H1 (cell line): ENCODE measurements at regions not wholly inside any gene's neighbourhood (a gene's known extent, or its start where the extent isn't known, plus 50 kb on each side); places are given as distances from the start of the nearest gene placed in this dataset.

Source experiments
- CTCF ChIA-PET: fragments of 300-600 bp; sonication (Branson Sonifier 250); formaldehyde crosslinking; loops from one replicate; lab custom pipeline; 2021; ENCODE audit not compliant: partially characterized antibody; lab: Charles Lee
- POLR2A ChIA-PET: fragments of 300-600 bp; sonication (Branson Sonifier 250); formaldehyde crosslinking; loops from one replicate; lab custom pipeline; 2021; ENCODE audit warnings: inconsistent platforms; ENCODE audit not compliant: partially characterized antibody; lab: Charles Lee
- DNase-seq, 2 experiments: peaks; one replicate each; pipeline versions ENCODE4 v3.0.0 to v3.0.0-alpha.2; 2010 to 2022; ENCODE audit warnings: low spot score in 2 of 2, low read depth in 1 of 2, mixed read lengths in 1 of 2
- FAIRE-seq: peaks from 2 replicates; lab custom pipeline; 2011; peaks lifted over from hg19 to GRCh38; lab: Jason Lieb, UNC
- H2AFZ ChIP-seq: 2 replicates; pipeline ENCODE4 v1.8.1; 2012; ENCODE audit warnings: low read length, inconsistent platforms
- H2AK5ac ChIP-seq: 2 replicates; pipeline ENCODE4 v1.6.1; 2013; ENCODE audit warnings: low read depth, low read length
- H2BK120ac ChIP-seq: replicated peaks from 2 replicates; pipeline ENCODE3; 2013; ENCODE audit warnings: low read depth, low read length, inconsistent platforms
- H2BK12ac ChIP-seq: 2 replicates; pipeline ENCODE4 v1.6.1; 2013; ENCODE audit warnings: low read depth, low read length
- H2BK15ac ChIP-seq: 2 replicates; pipeline ENCODE4 v1.6.1; 2013; ENCODE audit warnings: low read length
- H2BK20ac ChIP-seq: 2 replicates; pipeline ENCODE4 v1.6.1; 2013; ENCODE audit warnings: low read length
- H2BK5ac ChIP-seq: 2 replicates; pipeline ENCODE4 v1.6.1; 2013; ENCODE audit warnings: low read depth, low read length
- H3K14ac ChIP-seq: 2 replicates; pipeline ENCODE4 v1.6.1; 2013; ENCODE audit warnings: inconsistent platforms; ENCODE audit not compliant: insufficient read length
- H3K18ac ChIP-seq: 2 replicates; pipeline ENCODE4 v1.6.1; 2013; ENCODE audit warnings: low read length; ENCODE audit errors: extremely low read depth
- H3K23ac ChIP-seq: 2 replicates; pipeline ENCODE4 v1.6.1; 2013; ENCODE audit warnings: inconsistent platforms; ENCODE audit not compliant: insufficient read length
- H3K23me2 ChIP-seq: 2 replicates; pipeline ENCODE4 v1.6.1; 2013; ENCODE audit warnings: low read depth, low read length
- H3K27ac ChIP-seq: 2 replicates; pipeline ENCODE4 v1.6.1; 2011; ENCODE audit warnings: low read depth, low read length, inconsistent platforms
- H3K27me3 ChIP-seq, 4 experiments: replicated peaks in 1 of 4; 1 replicate in 1 of 4; 2 replicates in 3 of 4; pipeline versions ENCODE4 v1.6.1 to v1.8.1; 2011 to 2013; ENCODE audit warnings: low read length in 3 of 4, mild to moderate bottlenecking in 3 of 4, inconsistent platforms in 2 of 4, mixed read lengths in 2 of 4, moderate library complexity in 1 of 4; ENCODE audit not compliant: control insufficient read depth in 3 of 4, insufficient read depth in 3 of 4; ENCODE audit errors: extremely low read depth in 1 of 4
- H3K36me3 ChIP-seq, 4 experiments: 2 replicates each; pipeline versions ENCODE4 v1.6.1 to v1.8.1; 2011 to 2013; ENCODE audit warnings: mild to moderate bottlenecking in 4 of 4, low read length in 3 of 4, moderate library complexity in 2 of 4, control low read depth in 1 of 4, inconsistent platforms in 1 of 4; ENCODE audit not compliant: insufficient read depth in 4 of 4, control insufficient read depth in 2 of 4
- H3K4ac ChIP-seq: replicated peaks from 2 replicates; pipeline ENCODE3; 2013; ENCODE audit warnings: low read length, low read depth, mixed read lengths, inconsistent platforms; ENCODE audit not compliant: insufficient read length
- H3K4me1 ChIP-seq, 4 experiments: replicated peaks in 1 of 4; 1 replicate in 1 of 4; 2 replicates in 3 of 4; pipeline versions ENCODE4 v1.6.1 to v1.8.1; 2011 to 2013; ENCODE audit warnings: low read length in 3 of 4, inconsistent platforms in 2 of 4, mixed read lengths in 1 of 4; ENCODE audit not compliant: insufficient read depth in 4 of 4, control insufficient read depth in 3 of 4
- H3K4me2 ChIP-seq, 2 experiments: 2 replicates each; pipeline versions ENCODE4 v1.6.1 to v1.8.1; 2011 to 2013; ENCODE audit warnings: low read depth in 2 of 2, low read length in 2 of 2, control low read depth in 1 of 2, inconsistent platforms in 1 of 2, mild to moderate bottlenecking in 1 of 2; ENCODE audit not compliant: insufficient read depth in 1 of 2
- H3K4me3 ChIP-seq, 4 experiments: fragments of 200-600, 300-600 bp in 1 of 4; sonication (generic), shearing (Covaris generic), sonication (Bioruptor Twin) in 1 of 4; 2 replicates each; pipeline versions ENCODE4 v1.5.1 to v1.8.1; 2011 to 2016; ENCODE audit warnings: low read length in 4 of 4, low read depth in 3 of 4, control low read depth in 2 of 4, inconsistent platforms in 2 of 4, mild to moderate bottlenecking in 2 of 4, mixed read lengths in 1 of 4, moderate library complexity in 1 of 4; ENCODE audit not compliant: insufficient read depth in 2 of 4; ENCODE audit errors: extremely low read depth in 1 of 4
- H3K56ac ChIP-seq: replicated peaks from 2 replicates; pipeline ENCODE3; 2013; ENCODE audit warnings: low read depth, mild to moderate bottlenecking, mixed read lengths, low read length, inconsistent platforms; ENCODE audit not compliant: insufficient read length
- H3K79me1 ChIP-seq: 2 replicates; pipeline ENCODE4 v1.6.1; 2013; ENCODE audit warnings: low read depth, low read length, control low read depth
- H3K79me2 ChIP-seq, 2 experiments: 2 replicates each; pipeline versions ENCODE4 v1.6.1 to v1.8.1; 2012 to 2013; ENCODE audit warnings: low read length in 2 of 2, mild to moderate bottlenecking in 2 of 2, inconsistent platforms in 1 of 2; ENCODE audit not compliant: insufficient read depth in 2 of 2, control insufficient read depth in 1 of 2
- H3K9ac ChIP-seq, 4 experiments: replicated peaks in 1 of 4; 1 replicate in 1 of 4; 2 replicates in 3 of 4; pipeline versions ENCODE4 v1.6.1 to v1.8.1; 2011 to 2013; ENCODE audit warnings: low read depth in 3 of 4, low read length in 3 of 4, control low read depth in 2 of 4, mild to moderate bottlenecking in 2 of 4, moderate library complexity in 2 of 4, inconsistent platforms in 1 of 4; ENCODE audit errors: extremely low read depth in 1 of 4
- H3K9me3 ChIP-seq, 2 experiments: 2 replicates each; pipeline versions ENCODE4 v1.6.1 to v1.8.1; 2012 to 2013; ENCODE audit warnings: mild to moderate bottlenecking in 2 of 2, moderate library complexity in 2 of 2, control low read depth in 1 of 2, inconsistent platforms in 1 of 2, low read depth in 1 of 2, low read length in 1 of 2, mixed read lengths in 1 of 2; ENCODE audit not compliant: insufficient read depth in 2 of 2
- H4K20me1 ChIP-seq, 2 experiments: replicated peaks in 1 of 2; 2 replicates each; pipeline versions ENCODE3 to v1.8.1; 2011 to 2013; ENCODE audit warnings: inconsistent platforms in 2 of 2, low read length in 2 of 2, mild to moderate bottlenecking in 1 of 2; ENCODE audit not compliant: insufficient read depth in 2 of 2, control insufficient read depth in 1 of 2
- H4K5ac ChIP-seq: 2 replicates; pipeline ENCODE4 v1.6.1; 2013; ENCODE audit warnings: low read length, low read depth, mixed read lengths, inconsistent platforms; ENCODE audit not compliant: insufficient read length
- H4K8ac ChIP-seq: 2 replicates; pipeline ENCODE4 v1.8.0; 2013; ENCODE audit warnings: mild to moderate bottlenecking, moderate library complexity, low read length, inconsistent platforms; ENCODE audit not compliant: insufficient read depth; ENCODE audit errors: extremely low read depth
- H4K91ac ChIP-seq: replicated peaks from 2 replicates; pipeline ENCODE3; 2013; ENCODE audit warnings: low read length, mixed read lengths, inconsistent platforms; ENCODE audit not compliant: insufficient read length
- BCL11A ChIP-seq, 2 experiments: IDR thresholded peaks; one replicate each; pipeline ENCODE4 v1.6.1; 2011; ENCODE audit warnings: low read depth in 2 of 2, low read length in 2 of 2, mild to moderate bottlenecking in 2 of 2
- ZNF274 ChIP-seq: IDR thresholded peaks from 2 replicates; pipeline ENCODE4 v1.7.0; 2012; ENCODE audit warnings: low read length, borderline replicate concordance; ENCODE audit errors: extremely low read depth
- WGBS, 2 experiments: shearing (Covaris generic) in 1 of 2; methylation state at CpG; one replicate each; pipeline versions ENCODE4 v1.1.6 to v1.1.7; 2013 to 2015; ENCODE audit warnings: low lambda C conversion rate in 2 of 2, mixed read lengths in 2 of 2, inconsistent platforms in 1 of 2, low coverage in 1 of 2, missing lambda C conversion rate in 1 of 2; ENCODE audit not compliant: insufficient replicate concordance in 2 of 2, insufficient coverage in 1 of 2, insufficient read length in 1 of 2; ENCODE audit errors: extremely low coverage in 1 of 2, missing lambda C conversion rate in 1 of 2; 5-methylcytosine and 5-hydroxymethylcytosine counted together

GRCh38 chr7:63876707-63877322, 121.8 kb upstream of the ZNF722 start:
- FAIRE-seq, result no peak
- H3K9me3 ChIP-seq, result peaks cover 59 to 62% of the 10 kb centered on the region in 2 experiments
- no peak overlapping the region for H3K14ac ChIP-seq

More at GRCh38 chr7:63876707-63877322, 121.8 kb upstream of the ZNF722 start:
- H3K36me3 ChIP-seq, result peaks cover 0 to 4% (median 0%) of the 10 kb centered on the region in 4 experiments; a peak in 2 of 8 replicates
- no peak overlapping the region for H3K27ac ChIP-seq
- no peak for DNase-seq
- H4K20me1 ChIP-seq, result no peaks in the 10 kb centered on the region
- H4K8ac ChIP-seq, result no peak overlapping the region
- H3K79me1 ChIP-seq, result no peaks in the 10 kb centered on the region
- no peak overlapping the region for H2BK12ac ChIP-seq
- TF ChIP-seq BCL11A (IDR thresholded peaks at IDR 0.05; ENCODE audit: low read depth in 2 of 2, low read length in 2 of 2) (no peak), ZNF274 (peak; percentile 98)
- no peak overlapping the region for H2AFZ ChIP-seq
- H4K91ac ChIP-seq, result no peak overlapping the region
- H3K56ac ChIP-seq, result no peak overlapping the region
- no peak overlapping the region for H2AK5ac ChIP-seq
- no peaks in the 10 kb centered on the region for H3K27me3 ChIP-seq
- H3K18ac ChIP-seq, result no peak overlapping the region
- no peak overlapping the region for H3K4me2 ChIP-seq
- no peaks in the 10 kb centered on the region for H3K4me1 ChIP-seq
- WGBS, 2 experiments, result 94% methylated on average over 1 of the region's 1 CpG; no CpG with 5 or more reads in 1 of the 2 experiments
- no peak overlapping the region for H3K9ac ChIP-seq
- ChIA-PET CTCF (no interaction called here), POLR2A (no interaction called here)
- no peak overlapping the region for H2BK15ac ChIP-seq
- no peak overlapping the region for H3K4ac ChIP-seq
- H2BK120ac ChIP-seq, result no peak overlapping the region
- H3K23ac ChIP-seq, result no peak overlapping the region
- H3K79me2 ChIP-seq, result no peaks in the 10 kb centered on the region
- H2BK20ac ChIP-seq, result no peak overlapping the region
- H2BK5ac ChIP-seq, result no peak overlapping the region
- H3K23me2 ChIP-seq, result no peaks in the 10 kb centered on the region
- no peak overlapping the region for H3K4me3 ChIP-seq
- no peak overlapping the region for H4K5ac ChIP-seq
